DMS53 treated with DMSO at 0.1 percent for 48 hours (cell line): ENCODE measurements at regions not wholly inside any gene's neighbourhood (a gene's known extent, or its start where the extent isn't known, plus 50 kb on each side); places are given as distances from the start of the nearest gene placed in this dataset.
"Not testable (repeated sequence)": the region's sequence is repeated elsewhere in the genome, so short reads cannot be mapped to it uniquely, and the experiment has no call there.

Experiments
- DNase-seq: peaks from one replicate; lab custom pipeline; 2025; ENCODE audit not compliant: unreplicated experiment; lab: John Stamatoyannopoulos, UW

- DNase-seq, result no peak
These were observed 428.8 kb upstream of the EPHA7 start for GRCh38 chr6:93848031-93848742.

- DNase-seq, result no peak
These were observed 422.8 kb upstream of the EPHA7 start for GRCh38 chr6:93842178-93842577.

GRCh38 chr6:93835451-93836145 lies 416.2 kb upstream of the EPHA7 start:
- not testable (repeated sequence) for DNase-seq

- not testable (repeated sequence) for DNase-seq
These were observed 415.7 kb upstream of the EPHA7 start for GRCh38 chr6:93835026-93835425.

- not testable (repeated sequence) for DNase-seq
These were observed 414.0 kb upstream of the EPHA7 start for GRCh38 chr6:93833326-93833725.

- not testable (repeated sequence) for DNase-seq
These were observed 410.4 kb upstream of the EPHA7 start for GRCh38 chr6:93829757-93830156.

- no peak for DNase-seq
These were observed 409.6 kb upstream of the EPHA7 start for GRCh38 chr6:93829009-93829408.

- no peak for DNase-seq
These were observed 409.2 kb upstream of the EPHA7 start for GRCh38 chr6:93828553-93828952.

GRCh38 chr6:93827728-93828127 lies 408.4 kb upstream of the EPHA7 start:
- DNase-seq, result no peak

- no peak for DNase-seq
These were observed 406.6 kb upstream of the EPHA7 start for GRCh38 chr6:93825950-93826349.

GRCh38 chr6:93823489-93823888 lies 404.1 kb upstream of the EPHA7 start:
- no peak for DNase-seq

- no peak for DNase-seq
These were observed 403.3 kb upstream of the EPHA7 start for GRCh38 chr6:93822434-93823265.

GRCh38 chr6:93821953-93822352 lies 402.6 kb upstream of the EPHA7 start:
- no peak for DNase-seq

- no peak for DNase-seq
These were observed 401.2 kb upstream of the EPHA7 start for GRCh38 chr6:93820465-93821082.

- DNase-seq, result no peak
These were observed 399.8 kb upstream of the EPHA7 start for GRCh38 chr6:93819189-93819588.

GRCh38 chr6:93817937-93818336 lies 398.6 kb upstream of the EPHA7 start:
- DNase-seq, result no peak

- DNase-seq, result no peak
These were observed 387.3 kb upstream of the EPHA7 start for GRCh38 chr6:93806409-93807270.

GRCh38 chr6:93801101-93801847 lies 381.9 kb upstream of the EPHA7 start:
- DNase-seq, result no peak

GRCh38 chr6:93799226-93799625 lies 379.9 kb upstream of the EPHA7 start:
- DNase-seq, result no peak

- DNase-seq, result no peak
These were observed 374.8 kb upstream of the EPHA7 start for GRCh38 chr6:93794166-93794565.
